Thoracic aorta (tissue), 2 donors: ENCODE measurements at regions not wholly inside any gene's neighbourhood (a gene's known extent, or its start where the extent isn't known, plus 50 kb on each side); places are given as distances from the start of the nearest gene placed in this dataset.

ENCODE experiments used
- ATAC-seq: fragments of 150-250 bp; one replicate; pipeline ENCODE4 v1.8.0; 2017; ENCODE audit warnings: low read depth; ENCODE audit not compliant: insufficient number of reproducible peaks, low FRiP score
- DNase-seq: peaks from one replicate; pipeline ENCODE4 v3.0.0-alpha.2; 2020; ENCODE audit warnings: low spot score
- H3K27ac ChIP-seq, 2 donors: fragments of 200-600 bp; sonication (generic); 1 replicate in 1 of 2; 2 replicates in 1 of 2; pipeline ENCODE4 v1.5.1; 2016; ENCODE audit warnings: mild to moderate bottlenecking in 2 of 2, moderate library complexity in 2 of 2
- H3K27me3 ChIP-seq: fragments of 200-600 bp; sonication (generic); replicated peaks from 2 replicates; pipeline ENCODE4 v1.6.0; 2016; ENCODE audit warnings: mild to moderate bottlenecking; ENCODE audit not compliant: insufficient read depth
- H3K36me3 ChIP-seq: fragments of 200-600 bp; sonication (generic); one replicate; pipeline ENCODE4 v1.5.1; 2016
- H3K4me1 ChIP-seq, 2 donors: fragments of 200-600 bp; sonication (generic); 1 replicate in 1 of 2; 2 replicates in 1 of 2; pipeline versions ENCODE4 v1.5.1 to v1.6.0; 2016; ENCODE audit warnings: low read depth in 2 of 2, mild to moderate bottlenecking in 1 of 2; ENCODE audit not compliant: control insufficient read depth in 1 of 2
- H3K4me3 ChIP-seq: fragments of 200-600 bp; sonication (generic); 2 replicates; pipeline ENCODE4 v1.5.1; 2016; ENCODE audit warnings: mild to moderate bottlenecking
- H3K9me3 ChIP-seq: fragments of 200-600 bp; sonication (generic); 2 replicates; pipeline ENCODE4 v1.5.1; 2016
- CTCF ChIP-seq: fragments of 200-600 bp; sonication (generic); IDR thresholded peaks from one replicate; pipeline ENCODE4 v1.5.1; 2019; ENCODE audit warnings: antibody characterized with exemption

- ATAC-seq: no peak
- DNase-seq: no peak
- Histone ChIP-seq H3K9me3 (no peaks in the 10 kb centered on the region), H3K4me1 (no peaks in the 10 kb centered on the region), H3K27me3 (no peaks in the 10 kb centered on the region), H3K4me3 (no peak overlapping the region), H3K27ac (no peak overlapping the region), H3K36me3 (no peaks in the 10 kb centered on the region)
- no peak for TF ChIP-seq CTCF
Observed at GRCh38 chr9:29965834-29966233, 2392.6 kb upstream of the C9orf72 start.

GRCh38 chr9:29966247-29966646 is 2393.0 kb upstream of the C9orf72 start:
- ATAC-seq (no peak), DNase-seq (no peak)
- TF ChIP-seq CTCF: no peak
- Histone ChIP-seq H3K9me3 (no peaks in the 10 kb centered on the region), H3K4me1 (no peaks in the 10 kb centered on the region), H3K4me3 (no peak overlapping the region), H3K27me3 (no peaks in the 10 kb centered on the region), H3K27ac (no peak overlapping the region), H3K36me3 (no peaks in the 10 kb centered on the region)

GRCh38 chr9:29968831-29969230 is 2395.6 kb upstream of the C9orf72 start:
- Histone ChIP-seq H3K27me3 (no peaks in the 10 kb centered on the region), H3K4me1 (no peaks in the 10 kb centered on the region), H3K27ac (no peak overlapping the region), H3K4me3 (no peak overlapping the region), H3K9me3 (no peaks in the 10 kb centered on the region), H3K36me3 (no peaks in the 10 kb centered on the region)
- DNase-seq: no peak
- no peak for ATAC-seq
- TF ChIP-seq CTCF: no peak

- TF ChIP-seq CTCF: no peak
- no peak overlapping the region for H3K27ac ChIP-seq
- no peaks in the 10 kb centered on the region for H3K4me1 ChIP-seq
- H3K4me3 ChIP-seq: no peak overlapping the region
- DNase-seq (no peak), ATAC-seq (no peak)
- no peaks in the 10 kb centered on the region for H3K36me3 ChIP-seq
- no peaks in the 10 kb centered on the region for H3K27me3 ChIP-seq
- no peaks in the 10 kb centered on the region for H3K9me3 ChIP-seq
Observed at GRCh38 chr9:29969408-29969807, 2396.1 kb upstream of the C9orf72 start.

- Histone ChIP-seq H3K27me3 (no peaks in the 10 kb centered on the region), H3K27ac (no peak overlapping the region), H3K4me3 (no peak overlapping the region), H3K36me3 (no peaks in the 10 kb centered on the region), H3K9me3 (no peaks in the 10 kb centered on the region), H3K4me1 (no peaks in the 10 kb centered on the region)
- no peak for TF ChIP-seq CTCF
- DNase-seq (no peak), ATAC-seq (no peak)
Observed at GRCh38 chr9:29969856-29970647, 2396.8 kb upstream of the C9orf72 start.
